ENCODE measurements at regions not wholly inside any gene's neighbourhood (a gene's known extent, or its start where the extent isn't known, plus 50 kb on each side); places are given as distances from the start of the nearest gene placed in this dataset.

DNA sequence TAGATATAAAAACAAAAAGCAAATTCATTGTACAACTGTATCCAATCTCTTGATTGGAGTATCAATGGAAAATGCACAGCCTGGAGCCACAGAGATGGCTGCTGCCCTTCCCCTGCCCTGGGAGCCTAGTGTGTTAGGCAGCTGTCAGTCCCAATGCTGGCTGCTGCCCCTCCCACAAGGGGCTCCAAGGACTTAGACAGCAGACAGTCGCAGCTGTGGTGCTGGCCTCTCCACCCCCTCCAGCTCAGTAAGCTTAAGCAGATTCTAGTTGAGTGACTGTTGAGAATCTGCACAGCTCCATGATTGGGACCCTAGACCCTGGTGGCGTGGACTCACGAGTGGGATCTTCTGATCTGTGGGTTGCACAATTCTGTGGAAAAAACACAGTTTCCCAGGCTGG, 1511.2 kb downstream of the FAM181B start:
- no peak for DNase-seq
- Mint-ChIP-seq H3K27ac (no peak overlapping the region), H3K9me3 (peaks cover 2% of the 10 kb centered on the region), H3K4me3 (no peak overlapping the region), H3K36me3 (ENCODE audit: low read depth) (no peaks in the 10 kb centered on the region), H3K4me1 (ENCODE audit: low read depth) (no peaks in the 10 kb centered on the region), H3K27me3 (no peaks in the 10 kb centered on the region)
- H3K4me1 ChIP-seq (ENCODE audit: insufficient read depth, low read length), result no peaks in the 10 kb centered on the region
- intact Hi-C loops (cut with DNase I, micrococcal nuclease), result no loop called here
- H3K9me3 ChIP-seq (ENCODE audit: control insufficient read depth in 1 of 2, insufficient read depth in 1 of 2, low read length in 2 of 2), result peaks cover 0 to 10% of the 10 kb centered on the region in 2 experiments
- POLR2A ChIA-PET, result no interaction called here
- no peak for ATAC-seq (ENCODE audit: poor library complexity)
- H3K36me3 ChIP-seq (ENCODE audit: insufficient read depth, low read length), result no peaks in the 10 kb centered on the region
- H3K27ac ChIP-seq (ENCODE audit: low read depth in 1 of 2, low read length in 2 of 2), result no peak overlapping the region
- no peaks in the 10 kb centered on the region for H3K27me3 ChIP-seq (ENCODE audit: control insufficient read depth in 1 of 2, insufficient read depth in 2 of 2, low read length in 2 of 2)
- H3K4me3 ChIP-seq (ENCODE audit: low read length), result no peak overlapping the region
- TF ChIP-seq, protein P1, sequence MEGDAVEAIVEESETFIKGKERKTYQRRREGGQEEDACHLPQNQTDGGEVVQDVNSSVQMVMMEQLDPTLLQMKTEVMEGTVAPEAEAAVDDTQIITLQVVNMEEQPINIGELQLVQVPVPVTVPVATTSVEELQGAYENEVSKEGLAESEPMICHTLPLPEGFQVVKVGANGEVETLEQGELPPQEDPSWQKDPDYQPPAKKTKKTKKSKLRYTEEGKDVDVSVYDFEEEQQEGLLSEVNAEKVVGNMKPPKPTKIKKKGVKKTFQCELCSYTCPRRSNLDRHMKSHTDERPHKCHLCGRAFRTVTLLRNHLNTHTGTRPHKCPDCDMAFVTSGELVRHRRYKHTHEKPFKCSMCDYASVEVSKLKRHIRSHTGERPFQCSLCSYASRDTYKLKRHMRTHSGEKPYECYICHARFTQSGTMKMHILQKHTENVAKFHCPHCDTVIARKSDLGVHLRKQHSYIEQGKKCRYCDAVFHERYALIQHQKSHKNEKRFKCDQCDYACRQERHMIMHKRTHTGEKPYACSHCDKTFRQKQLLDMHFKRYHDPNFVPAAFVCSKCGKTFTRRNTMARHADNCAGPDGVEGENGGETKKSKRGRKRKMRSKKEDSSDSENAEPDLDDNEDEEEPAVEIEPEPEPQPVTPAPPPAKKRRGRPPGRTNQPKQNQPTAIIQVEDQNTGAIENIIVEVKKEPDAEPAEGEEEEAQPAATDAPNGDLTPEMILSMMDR (IDR thresholded peaks at IDR 0.05), result no peak
- CTCF ChIA-PET, result no interaction called here

DNA sequence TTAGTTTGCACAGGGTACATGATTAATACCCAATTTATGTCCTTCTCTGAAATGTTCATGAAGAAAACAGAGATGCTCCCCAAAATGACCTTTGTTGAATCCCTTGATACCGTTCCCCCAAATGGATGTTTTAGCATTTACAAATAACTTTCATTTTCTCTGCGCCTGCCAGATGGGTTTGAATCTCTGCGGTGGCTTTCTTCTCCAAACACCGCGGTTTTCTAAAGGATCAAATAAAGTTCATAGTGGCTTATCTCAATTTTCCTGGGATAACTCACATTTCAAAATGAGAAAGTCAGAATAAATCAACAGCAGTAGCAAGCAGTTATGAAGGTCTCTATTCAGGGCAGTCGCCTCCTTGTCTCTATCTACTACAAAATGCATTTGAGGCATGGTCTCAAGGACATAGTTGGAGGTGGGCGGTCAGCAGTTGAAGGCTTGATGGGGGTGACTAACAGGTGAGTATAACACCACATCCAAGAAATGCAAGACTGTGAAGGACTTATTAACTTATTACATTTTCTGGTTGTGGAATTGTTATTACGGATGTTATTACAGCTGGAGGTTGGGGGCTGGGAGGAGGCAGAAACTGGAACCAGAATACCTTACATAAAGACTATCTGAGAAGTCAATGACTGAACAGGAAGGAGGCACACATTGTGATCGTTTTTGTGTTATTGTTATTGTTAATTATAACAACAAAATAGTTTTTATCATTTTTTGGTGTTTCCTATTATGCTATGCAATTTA, 1513.3 kb downstream of the FAM181B start:
- H3K9me3 Mint-ChIP-seq, result peaks cover 2% of the 10 kb centered on the region
- TF ChIP-seq, protein P1 (IDR thresholded peaks at IDR 0.05), result no peak
- H3K27me3 Mint-ChIP-seq, result no peaks in the 10 kb centered on the region
- intact Hi-C loops (cut with DNase I, micrococcal nuclease), result no loop called here
- POLR2A ChIA-PET, result no interaction called here
- Histone ChIP-seq H3K4me1 (ENCODE audit: insufficient read depth, low read length) (no peaks in the 10 kb centered on the region), H3K36me3 (ENCODE audit: insufficient read depth, low read length) (no peaks in the 10 kb centered on the region), H3K9me3 (ENCODE audit: control insufficient read depth in 1 of 2, insufficient read depth in 1 of 2, low read length in 2 of 2) (peaks cover 0 to 6% of the 10 kb centered on the region in 2 experiments), H3K27ac (ENCODE audit: low read depth in 1 of 2, low read length in 2 of 2) (no peak overlapping the region), H3K4me3 (ENCODE audit: low read length) (no peak overlapping the region), H3K27me3 (ENCODE audit: control insufficient read depth in 1 of 2, insufficient read depth in 2 of 2, low read length in 2 of 2) (no peaks in the 10 kb centered on the region)
- no peaks in the 10 kb centered on the region for H3K4me1 Mint-ChIP-seq (ENCODE audit: low read depth)
- CTCF ChIA-PET, result no interaction called here
- ATAC-seq (ENCODE audit: poor library complexity), result no peak
- H3K36me3 Mint-ChIP-seq (ENCODE audit: low read depth), result no peaks in the 10 kb centered on the region
- H3K27ac Mint-ChIP-seq, result no peak overlapping the region
- H3K4me3 Mint-ChIP-seq, result no peak overlapping the region
- no peak for DNase-seq

DNA sequence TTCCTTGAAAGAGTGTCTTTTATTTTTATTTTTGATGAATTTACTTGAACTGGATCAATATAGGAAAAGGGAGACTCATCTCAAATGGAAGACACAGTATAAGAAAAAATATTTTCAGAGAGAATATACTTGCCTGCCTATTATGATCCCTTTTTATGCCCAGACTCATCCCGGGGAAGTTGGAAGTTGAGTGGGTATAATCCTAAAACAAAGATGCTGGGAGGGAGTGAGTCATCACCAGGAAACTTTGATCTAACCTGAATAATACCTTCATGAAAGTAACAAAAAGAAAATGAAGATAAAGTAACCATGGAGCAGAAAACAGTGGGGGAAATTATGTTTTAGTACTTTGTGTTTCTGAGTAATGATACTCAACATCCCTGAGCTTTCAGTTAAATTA, 1514.0 kb downstream of the FAM181B start:
- Histone ChIP-seq H3K4me3 (ENCODE audit: low read length) (no peak overlapping the region), H3K36me3 (ENCODE audit: insufficient read depth, low read length) (no peaks in the 10 kb centered on the region), H3K4me1 (ENCODE audit: insufficient read depth, low read length) (no peaks in the 10 kb centered on the region), H3K27me3 (ENCODE audit: control insufficient read depth in 1 of 2, insufficient read depth in 2 of 2, low read length in 2 of 2) (no peaks in the 10 kb centered on the region), H3K27ac (ENCODE audit: low read depth in 1 of 2, low read length in 2 of 2) (no peak overlapping the region), H3K9me3 (ENCODE audit: control insufficient read depth in 1 of 2, insufficient read depth in 1 of 2, low read length in 2 of 2) (peaks cover 0 to 6% of the 10 kb centered on the region in 2 experiments)
- H3K4me3 Mint-ChIP-seq, result no peak overlapping the region
- DNase-seq (no peak), ATAC-seq (ENCODE audit: poor library complexity) (no peak)
- CTCF ChIA-PET, result no interaction called here
- no peak overlapping the region for H3K27ac Mint-ChIP-seq
- H3K9me3 Mint-ChIP-seq, result peaks cover 5% of the 10 kb centered on the region
- POLR2A ChIA-PET, result no interaction called here
- H3K36me3 Mint-ChIP-seq (ENCODE audit: low read depth), result no peaks in the 10 kb centered on the region
- intact Hi-C loops (cut with DNase I, micrococcal nuclease), result no loop called here
- H3K27me3 Mint-ChIP-seq, result no peaks in the 10 kb centered on the region
- no peaks in the 10 kb centered on the region for H3K4me1 Mint-ChIP-seq (ENCODE audit: low read depth)
- TF ChIP-seq, protein P1 (IDR thresholded peaks at IDR 0.05), result no peak

All from CD4-positive, alpha-beta T cell (primary cell).